Astrocyte (in vitro differentiated cells and primary cell): ENCODE measurements at regions not wholly inside any gene's neighbourhood (a gene's known extent, or its start where the extent isn't known, plus 50 kb on each side); places are given as distances from the start of the nearest gene placed in this dataset.

ENCODE experiments used
- DNase-seq: peaks from one replicate; pipeline ENCODE4 v3.0.0-alpha.2; 2010; ENCODE audit warnings: low read depth
- FAIRE-seq: peaks from 2 replicates; lab custom pipeline; 2011; peaks lifted over from hg19 to GRCh38; lab: Jason Lieb, UNC
- H2AFZ ChIP-seq: 2 replicates; pipeline ENCODE4 v1.6.0; 2012; ENCODE audit warnings: low read depth, low read length, inconsistent platforms
- H3K27ac ChIP-seq: 2 replicates; pipeline ENCODE4 v1.5.1; 2011; ENCODE audit warnings: low read depth, low read length, inconsistent platforms
- H3K27me3 ChIP-seq: 2 replicates; pipeline ENCODE4 v1.6.0; 2011; ENCODE audit warnings: low read length, inconsistent platforms; ENCODE audit not compliant: insufficient read depth
- H3K36me3 ChIP-seq: 2 replicates; pipeline ENCODE4 v1.5.1; 2011; ENCODE audit warnings: low read length, inconsistent platforms; ENCODE audit not compliant: insufficient read depth
- H3K4me1 ChIP-seq: 2 replicates; pipeline ENCODE4 v1.5.1; 2011; ENCODE audit warnings: low read length, inconsistent platforms; ENCODE audit not compliant: insufficient read depth
- H3K4me2 ChIP-seq: 2 replicates; pipeline ENCODE4 v1.6.0; 2012; ENCODE audit warnings: low read length, inconsistent platforms
- H3K4me3 ChIP-seq: 2 replicates; pipeline ENCODE4 v1.5.1; 2011; ENCODE audit warnings: low read depth, mild to moderate bottlenecking, low read length, inconsistent platforms; ENCODE audit not compliant: insufficient read depth
- H3K79me2 ChIP-seq: 2 replicates; pipeline ENCODE4 v1.6.0; 2012; ENCODE audit warnings: mild to moderate bottlenecking, low read length, inconsistent platforms; ENCODE audit not compliant: insufficient read depth
- H3K9ac ChIP-seq: 2 replicates; pipeline ENCODE4 v1.6.0; 2012; ENCODE audit warnings: mild to moderate bottlenecking, low read length, inconsistent platforms
- H3K9me3 ChIP-seq: 2 replicates; pipeline ENCODE4 v1.5.1; 2012; ENCODE audit warnings: low read depth, mild to moderate bottlenecking, low read length, inconsistent platforms; ENCODE audit not compliant: insufficient read depth
- H4K20me1 ChIP-seq: 2 replicates; pipeline ENCODE4 v1.6.0; 2012; ENCODE audit warnings: low read length, inconsistent platforms; ENCODE audit not compliant: insufficient read depth
- H3K27ac Mint-ChIP-seq: one replicate; pipeline ENCODE4 v1.8.0; 2021; ENCODE audit warnings: mild to moderate bottlenecking, mixed read lengths; ENCODE audit not compliant: unreplicated experiment
- H3K27me3 Mint-ChIP-seq: one replicate; pipeline ENCODE4 v1.8.0; 2021; ENCODE audit warnings: low read depth, mixed read lengths; ENCODE audit not compliant: unreplicated experiment
- H3K36me3 Mint-ChIP-seq: one replicate; pipeline ENCODE4 v1.8.0; 2021; ENCODE audit warnings: low read depth, mixed read lengths; ENCODE audit not compliant: unreplicated experiment
- H3K4me1 Mint-ChIP-seq: one replicate; pipeline ENCODE4 v1.8.0; 2021; ENCODE audit warnings: low read depth, mixed read lengths; ENCODE audit not compliant: unreplicated experiment
- H3K4me3 Mint-ChIP-seq: one replicate; pipeline ENCODE4 v1.8.0; 2021; ENCODE audit warnings: mild to moderate bottlenecking, moderate library complexity, mixed read lengths; ENCODE audit not compliant: unreplicated experiment
- H3K9me3 Mint-ChIP-seq: one replicate; pipeline ENCODE4 v1.8.0; 2021; ENCODE audit warnings: mild to moderate bottlenecking, mixed read lengths; ENCODE audit not compliant: unreplicated experiment
- CTCF ChIP-seq: IDR thresholded peaks from 2 replicates; pipeline ENCODE4 v1.5.1; 2011; ENCODE audit warnings: low read depth, mild to moderate bottlenecking, inconsistent platforms, low read length, moderate library complexity; ENCODE audit not compliant: insufficient read depth
- EZH2 ChIP-seq: IDR thresholded peaks from 2 replicates; pipeline ENCODE4 v1.6.1; 2012; ENCODE audit warnings: mild to moderate bottlenecking, low read length, inconsistent platforms; ENCODE audit not compliant: insufficient read depth

GRCh38 chr2:57876313-57876712, 170.3 kb upstream of the VRK2 start:
- Mint-ChIP-seq H3K36me3 (no peaks in the 10 kb centered on the region), H3K27me3 (no peaks in the 10 kb centered on the region), H3K4me3 (no peak overlapping the region), H3K9me3 (no peaks in the 10 kb centered on the region), H3K4me1 (no peaks in the 10 kb centered on the region), H3K27ac (no peak overlapping the region)
- no peak for DNase-seq
- Histone ChIP-seq H2AFZ (no peak overlapping the region), H3K4me3 (no peak overlapping the region), H3K4me1 (no peaks in the 10 kb centered on the region), H3K36me3 (no peaks in the 10 kb centered on the region), H3K27me3 (no peaks in the 10 kb centered on the region), H3K4me2 (no peak overlapping the region), H3K27ac (no peak overlapping the region), H3K9me3 (no peaks in the 10 kb centered on the region), H3K79me2 (no peaks in the 10 kb centered on the region), H3K9ac (no peak overlapping the region), H4K20me1 (no peaks in the 10 kb centered on the region)
- no peak for FAIRE-seq
- TF ChIP-seq EZH2 = no peak

GRCh38 chr2:57877811-57878170, 168.8 kb upstream of the VRK2 start:
- Histone ChIP-seq H3K4me3 (no peak overlapping the region), H3K36me3 (no peaks in the 10 kb centered on the region), H2AFZ (no peak overlapping the region), H3K4me2 (no peak overlapping the region), H3K4me1 (peaks cover 3% of the 10 kb centered on the region), H3K9me3 (no peaks in the 10 kb centered on the region), H3K27ac (no peak overlapping the region), H4K20me1 (no peaks in the 10 kb centered on the region), H3K27me3 (no peaks in the 10 kb centered on the region), H3K79me2 (no peaks in the 10 kb centered on the region), H3K9ac (no peak overlapping the region)
- Mint-ChIP-seq H3K36me3 (no peaks in the 10 kb centered on the region), H3K27ac (no peak overlapping the region), H3K27me3 (no peaks in the 10 kb centered on the region), H3K9me3 (no peaks in the 10 kb centered on the region), H3K4me3 (no peak overlapping the region), H3K4me1 (no peaks in the 10 kb centered on the region)
- DNase-seq (no peak), FAIRE-seq (no peak)
- no peak for TF ChIP-seq EZH2
- TF ChIP-seq CTCF = no peak

GRCh38 chr2:57878171-57878865, 168.3 kb upstream of the VRK2 start:
- DNase-seq = no peak

More at GRCh38 chr2:57878171-57878865, 168.3 kb upstream of the VRK2 start:
- no peaks in the 10 kb centered on the region for H3K9me3 Mint-ChIP-seq
- Histone ChIP-seq H3K4me3 (no peak overlapping the region), H3K4me1 (peaks cover 3% of the 10 kb centered on the region), H2AFZ (no peak overlapping the region), H3K4me2 (no peak overlapping the region), H3K9ac (no peak overlapping the region), H3K36me3 (no peaks in the 10 kb centered on the region), H4K20me1 (no peaks in the 10 kb centered on the region), H3K27ac (no peak overlapping the region), H3K27me3 (no peaks in the 10 kb centered on the region), H3K79me2 (no peaks in the 10 kb centered on the region), H3K9me3 (no peaks in the 10 kb centered on the region)
- H3K27ac Mint-ChIP-seq = no peak overlapping the region
- no peaks in the 10 kb centered on the region for H3K4me1 Mint-ChIP-seq
- H3K27me3 Mint-ChIP-seq = no peaks in the 10 kb centered on the region
- no peak overlapping the region for H3K4me3 Mint-ChIP-seq
- TF ChIP-seq EZH2 = no peak
- no peak for TF ChIP-seq CTCF
- FAIRE-seq = no peak
- no peaks in the 10 kb centered on the region for H3K36me3 Mint-ChIP-seq
